ENCODE measurements at regions not wholly inside any gene's neighbourhood (a gene's known extent, or its start where the extent isn't known, plus 50 kb on each side); places are given as distances from the start of the nearest gene placed in this dataset.
A peak's percentile ranks its signal among the peaks of the same experiment; 100 is the strongest.

GRCh38 chr7:16989811-16990413 lies 108.1 kb upstream of the AGR3 start (continued):
- TF ChIP-seq, protein P1, sequence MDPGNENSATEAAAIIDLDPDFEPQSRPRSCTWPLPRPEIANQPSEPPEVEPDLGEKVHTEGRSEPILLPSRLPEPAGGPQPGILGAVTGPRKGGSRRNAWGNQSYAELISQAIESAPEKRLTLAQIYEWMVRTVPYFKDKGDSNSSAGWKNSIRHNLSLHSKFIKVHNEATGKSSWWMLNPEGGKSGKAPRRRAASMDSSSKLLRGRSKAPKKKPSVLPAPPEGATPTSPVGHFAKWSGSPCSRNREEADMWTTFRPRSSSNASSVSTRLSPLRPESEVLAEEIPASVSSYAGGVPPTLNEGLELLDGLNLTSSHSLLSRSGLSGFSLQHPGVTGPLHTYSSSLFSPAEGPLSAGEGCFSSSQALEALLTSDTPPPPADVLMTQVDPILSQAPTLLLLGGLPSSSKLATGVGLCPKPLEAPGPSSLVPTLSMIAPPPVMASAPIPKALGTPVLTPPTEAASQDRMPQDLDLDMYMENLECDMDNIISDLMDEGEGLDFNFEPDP (CRISPR knock-in tag; conservative IDR thresholded peaks at IDR 0.05): no peak
- TF ChIP-seq ZNF225 (CRISPR knock-in tag; IDR thresholded peaks at IDR 0.05) (no peak), ZNF614 (CRISPR knock-in tag; IDR thresholded peaks at IDR 0.05; ENCODE audit: borderline replicate concordance) (peak; percentile 89; the same call in 1 of the 2 replicates)

DNA sequence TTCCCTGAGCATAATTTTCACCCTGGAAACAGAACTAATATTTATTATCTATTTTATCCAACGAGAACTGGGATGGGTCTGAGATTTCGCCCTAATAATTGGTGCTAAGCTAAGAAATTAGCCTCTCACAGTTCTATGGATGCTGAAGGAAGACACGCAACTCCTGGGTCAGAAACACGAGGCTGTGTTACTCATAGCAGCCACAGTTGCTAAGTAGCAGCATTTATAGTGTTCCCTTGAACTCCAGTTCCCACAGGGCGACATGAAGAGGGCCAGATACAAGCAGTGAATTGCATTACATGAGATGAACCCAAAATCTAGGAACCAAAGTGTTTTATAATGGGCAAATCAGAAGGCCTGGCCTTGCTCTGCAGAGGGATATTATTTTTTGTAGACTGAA lies 109.8 kb upstream of the AGR3 start:
- ChIA-PET CTCF (ENCODE audit: low intra/inter-chr PET ratio, low total read pairs) (no interaction called here), POLR2A (no interaction called here)
- peak overlapping the region; percentile 65 for H3K4me2 ChIP-seq (ENCODE audit: low read depth, low read length)
- peak overlapping the region; percentile 76 for H3K27ac ChIP-seq (ENCODE audit: extremely low read length, insufficient read depth, low read length)
- intact Hi-C loops (cut with micrococcal nuclease; ENCODE audit: unreplicated experiment): loop anchor here (2.0 kb wide), 2 partner anchors 139 to 215 kb away; no protein-coding TSS in a partner anchor
- 92% methylated on average over 5 of the region's 5 CpGs for WGBS (ENCODE audit: low lambda C conversion rate)
- H3K4me3 ChIP-seq (replicated peaks in 1 of 3; ENCODE audit: insufficient read depth in 1 of 3, low read depth in 2 of 3, low read length in 3 of 3): no peak overlapping the region
- no peaks in the 10 kb centered on the region for H3K27me3 ChIP-seq (ENCODE audit: control insufficient read depth in 1 of 2, insufficient read depth in 2 of 2, low read length in 2 of 2)
- ATAC-seq (no peak), FAIRE-seq (no peak), DNase-seq (ENCODE audit: low spot score) (peak; percentile 25)
- peaks cover 71% of the 10 kb centered on the region for H3K4me1 ChIP-seq (ENCODE audit: insufficient read depth, low read length)
- H3K36me3 ChIP-seq (replicated peaks in 1 of 2; ENCODE audit: control insufficient read depth in 1 of 2, insufficient read depth in 2 of 2, low read length in 2 of 2): no peaks in the 10 kb centered on the region
- no peak overlapping the region for H2AFZ ChIP-seq (ENCODE audit: low read length)
- no TSS peak for BruUV-seq (replicated peaks)
- in situ Hi-C loops (cut with HindIII; ENCODE audit: extremely low pct_ligation_motif_present, low pct_unique_long_range_greater_than_20kb): no loop called here
- no peaks in the 10 kb centered on the region for H4K20me1 ChIP-seq (ENCODE audit: insufficient read depth, low read length)
- peaks cover 4% of the 10 kb centered on the region; the same call in 1 of the 2 replicates for H3K9me3 ChIP-seq (ENCODE audit: low read length)
- H3K9ac ChIP-seq (ENCODE audit: insufficient read depth, low read depth, low read length): no peak overlapping the region
- no peaks in the 10 kb centered on the region for H3K79me2 ChIP-seq (ENCODE audit: insufficient read depth, low read length)
- TF ChIP-seq, protein P2, sequence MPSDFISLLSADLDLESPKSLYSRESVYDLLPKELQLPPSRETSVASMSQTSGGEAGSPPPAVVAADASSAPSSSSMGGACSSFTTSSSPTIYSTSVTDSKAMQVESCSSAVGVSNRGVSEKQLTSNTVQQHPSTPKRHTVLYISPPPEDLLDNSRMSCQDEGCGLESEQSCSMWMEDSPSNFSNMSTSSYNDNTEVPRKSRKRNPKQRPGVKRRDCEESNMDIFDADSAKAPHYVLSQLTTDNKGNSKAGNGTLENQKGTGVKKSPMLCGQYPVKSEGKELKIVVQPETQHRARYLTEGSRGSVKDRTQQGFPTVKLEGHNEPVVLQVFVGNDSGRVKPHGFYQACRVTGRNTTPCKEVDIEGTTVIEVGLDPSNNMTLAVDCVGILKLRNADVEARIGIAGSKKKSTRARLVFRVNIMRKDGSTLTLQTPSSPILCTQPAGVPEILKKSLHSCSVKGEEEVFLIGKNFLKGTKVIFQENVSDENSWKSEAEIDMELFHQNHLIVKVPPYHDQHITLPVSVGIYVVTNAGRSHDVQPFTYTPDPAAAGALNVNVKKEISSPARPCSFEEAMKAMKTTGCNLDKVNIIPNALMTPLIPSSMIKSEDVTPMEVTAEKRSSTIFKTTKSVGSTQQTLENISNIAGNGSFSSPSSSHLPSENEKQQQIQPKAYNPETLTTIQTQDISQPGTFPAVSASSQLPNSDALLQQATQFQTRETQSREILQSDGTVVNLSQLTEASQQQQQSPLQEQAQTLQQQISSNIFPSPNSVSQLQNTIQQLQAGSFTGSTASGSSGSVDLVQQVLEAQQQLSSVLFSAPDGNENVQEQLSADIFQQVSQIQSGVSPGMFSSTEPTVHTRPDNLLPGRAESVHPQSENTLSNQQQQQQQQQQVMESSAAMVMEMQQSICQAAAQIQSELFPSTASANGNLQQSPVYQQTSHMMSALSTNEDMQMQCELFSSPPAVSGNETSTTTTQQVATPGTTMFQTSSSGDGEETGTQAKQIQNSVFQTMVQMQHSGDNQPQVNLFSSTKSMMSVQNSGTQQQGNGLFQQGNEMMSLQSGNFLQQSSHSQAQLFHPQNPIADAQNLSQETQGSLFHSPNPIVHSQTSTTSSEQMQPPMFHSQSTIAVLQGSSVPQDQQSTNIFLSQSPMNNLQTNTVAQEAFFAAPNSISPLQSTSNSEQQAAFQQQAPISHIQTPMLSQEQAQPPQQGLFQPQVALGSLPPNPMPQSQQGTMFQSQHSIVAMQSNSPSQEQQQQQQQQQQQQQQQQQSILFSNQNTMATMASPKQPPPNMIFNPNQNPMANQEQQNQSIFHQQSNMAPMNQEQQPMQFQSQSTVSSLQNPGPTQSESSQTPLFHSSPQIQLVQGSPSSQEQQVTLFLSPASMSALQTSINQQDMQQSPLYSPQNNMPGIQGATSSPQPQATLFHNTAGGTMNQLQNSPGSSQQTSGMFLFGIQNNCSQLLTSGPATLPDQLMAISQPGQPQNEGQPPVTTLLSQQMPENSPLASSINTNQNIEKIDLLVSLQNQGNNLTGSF (CRISPR knock-in tag; IDR thresholded peaks at IDR 0.05): no peak
- no peak for TF ChIP-seq ZNF432 (CRISPR knock-in tag; IDR thresholded peaks at IDR 0.05; ENCODE audit: borderline replicate concordance)
- no peak for TF ChIP-seq TCF12 (IDR thresholded peaks at IDR 0.05)
- TF ChIP-seq TCF12 (CRISPR knock-in tag; IDR thresholded peaks at IDR 0.05): no peak
- TF ChIP-seq SRF (IDR thresholded peaks at IDR 0.05; ENCODE audit: low read depth, low read length): no peak
- no peak for TF ChIP-seq ZSCAN31 (CRISPR knock-in tag; IDR thresholded peaks at IDR 0.05; ENCODE audit: low read depth)
- no peak for TF ChIP-seq DNMT1 (CRISPR knock-in tag; IDR thresholded peaks at IDR 0.05)
- TF ChIP-seq, protein P3, sequence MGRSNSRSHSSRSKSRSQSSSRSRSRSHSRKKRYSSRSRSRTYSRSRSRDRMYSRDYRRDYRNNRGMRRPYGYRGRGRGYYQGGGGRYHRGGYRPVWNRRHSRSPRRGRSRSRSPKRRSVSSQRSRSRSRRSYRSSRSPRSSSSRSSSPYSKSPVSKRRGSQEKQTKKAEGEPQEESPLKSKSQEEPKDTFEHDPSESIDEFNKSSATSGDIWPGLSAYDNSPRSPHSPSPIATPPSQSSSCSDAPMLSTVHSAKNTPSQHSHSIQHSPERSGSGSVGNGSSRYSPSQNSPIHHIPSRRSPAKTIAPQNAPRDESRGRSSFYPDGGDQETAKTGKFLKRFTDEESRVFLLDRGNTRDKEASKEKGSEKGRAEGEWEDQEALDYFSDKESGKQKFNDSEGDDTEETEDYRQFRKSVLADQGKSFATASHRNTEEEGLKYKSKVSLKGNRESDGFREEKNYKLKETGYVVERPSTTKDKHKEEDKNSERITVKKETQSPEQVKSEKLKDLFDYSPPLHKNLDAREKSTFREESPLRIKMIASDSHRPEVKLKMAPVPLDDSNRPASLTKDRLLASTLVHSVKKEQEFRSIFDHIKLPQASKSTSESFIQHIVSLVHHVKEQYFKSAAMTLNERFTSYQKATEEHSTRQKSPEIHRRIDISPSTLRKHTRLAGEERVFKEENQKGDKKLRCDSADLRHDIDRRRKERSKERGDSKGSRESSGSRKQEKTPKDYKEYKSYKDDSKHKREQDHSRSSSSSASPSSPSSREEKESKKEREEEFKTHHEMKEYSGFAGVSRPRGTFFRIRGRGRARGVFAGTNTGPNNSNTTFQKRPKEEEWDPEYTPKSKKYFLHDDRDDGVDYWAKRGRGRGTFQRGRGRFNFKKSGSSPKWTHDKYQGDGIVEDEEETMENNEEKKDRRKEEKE (IDR thresholded peaks at IDR 0.05): no peak
- TF ChIP-seq ZNF556 (CRISPR knock-in tag; IDR thresholded peaks at IDR 0.05; ENCODE audit: borderline replicate concordance): no peak

All from HepG2 (cell line).